GM21390 (cell line): ENCODE measurements at regions not wholly inside any gene's neighbourhood (a gene's known extent, or its start where the extent isn't known, plus 50 kb on each side); places are given as distances from the start of the nearest gene placed in this dataset.
"Not testable (repeated sequence)": the region's sequence is repeated elsewhere in the genome, so short reads cannot be mapped to it uniquely, and the experiment has no call there.

Experiments used
- ATAC-seq: cut with Tn5 transposase; IDR thresholded peaks from one replicate; pipeline ENCODE4 v1.9.1; 2021; ENCODE audit not compliant: unreplicated experiment

DNA sequence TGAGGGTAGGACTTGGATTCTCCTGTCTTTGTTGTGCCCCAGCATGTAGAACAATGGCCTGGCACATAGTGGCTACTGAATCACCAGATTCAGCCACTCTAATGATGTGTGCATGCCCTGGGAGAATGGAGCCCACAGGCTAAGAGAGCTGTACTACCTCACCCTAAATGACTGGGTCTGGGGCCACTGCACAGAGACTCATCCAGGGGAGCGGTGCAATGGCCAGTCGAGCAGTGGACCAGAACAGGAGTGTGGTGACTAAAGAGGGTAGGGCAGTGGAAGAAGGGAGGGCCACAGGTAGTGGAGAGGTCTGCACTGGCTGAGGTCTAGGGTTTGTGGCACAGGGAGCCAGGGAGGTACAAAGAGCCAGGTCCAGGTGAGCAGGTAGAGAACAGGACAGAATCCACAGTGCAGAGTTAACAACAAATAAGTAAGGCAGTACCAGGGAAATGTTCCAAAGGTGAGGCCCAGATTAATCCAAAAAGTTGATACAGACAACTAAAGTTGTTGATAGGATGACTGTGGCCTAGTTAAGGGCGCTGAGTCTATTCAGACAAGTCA lies 142.7 kb upstream of the ATP11B start:
- ATAC-seq: no peak

DNA sequence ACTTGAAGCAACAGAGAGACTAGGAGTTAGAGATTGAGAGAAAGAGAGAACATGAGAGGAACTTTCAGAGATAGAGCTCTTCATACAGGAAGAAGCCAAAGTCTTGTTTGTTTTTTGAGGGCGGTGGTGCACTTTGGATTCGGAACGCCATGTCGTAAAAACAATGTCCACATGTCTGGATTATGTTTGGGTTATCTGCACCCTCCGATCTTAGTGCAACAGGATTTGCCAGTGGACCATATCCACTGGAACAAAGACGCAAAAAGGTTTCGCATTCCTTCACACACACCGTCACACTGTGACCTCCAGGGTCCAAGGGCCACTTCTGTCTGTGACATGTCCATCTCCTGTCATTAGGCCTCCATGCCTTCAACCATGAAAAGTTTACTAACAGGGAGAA lies 141.8 kb upstream of the ATP11B start:
- no peak for ATAC-seq

DNA sequence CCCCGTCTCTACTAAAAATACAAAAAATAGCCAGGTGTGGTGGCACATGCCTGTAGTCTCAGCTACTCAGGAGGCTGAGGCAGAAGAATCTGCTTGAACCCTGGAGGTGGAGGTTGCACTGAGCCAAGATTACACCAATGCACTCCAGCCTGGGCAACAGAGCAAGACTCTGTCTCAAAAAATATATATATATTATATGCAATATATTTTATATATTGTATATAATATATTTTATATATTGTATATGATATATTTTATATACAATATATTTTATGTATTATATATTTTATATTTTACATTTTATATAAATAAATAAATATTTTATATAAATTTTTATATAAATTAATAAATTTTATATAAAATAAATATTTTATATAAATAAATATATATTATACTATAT lies 140.2 kb upstream of the ATP11B start:
- not testable (repeated sequence) for ATAC-seq

DNA sequence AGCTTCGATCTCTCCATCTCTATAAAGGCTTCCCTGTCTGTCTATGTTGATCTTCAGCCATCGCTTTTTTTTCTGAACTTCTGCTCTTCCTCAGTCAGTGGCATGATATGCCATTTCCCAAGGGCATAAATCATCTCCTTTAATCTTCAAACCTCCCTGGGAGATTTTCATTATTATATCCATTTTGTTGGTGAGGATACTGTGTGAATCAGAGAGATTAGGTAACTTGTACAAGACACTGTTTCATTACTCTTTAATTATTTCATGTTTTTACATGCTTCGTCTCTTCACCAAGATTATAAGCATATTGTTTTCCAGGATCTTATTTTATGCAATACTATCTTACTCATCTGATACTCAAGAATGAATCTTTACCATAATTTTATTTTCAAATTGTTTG lies 124.8 kb upstream of the ATP11B start:
- ATAC-seq: no peak

DNA sequence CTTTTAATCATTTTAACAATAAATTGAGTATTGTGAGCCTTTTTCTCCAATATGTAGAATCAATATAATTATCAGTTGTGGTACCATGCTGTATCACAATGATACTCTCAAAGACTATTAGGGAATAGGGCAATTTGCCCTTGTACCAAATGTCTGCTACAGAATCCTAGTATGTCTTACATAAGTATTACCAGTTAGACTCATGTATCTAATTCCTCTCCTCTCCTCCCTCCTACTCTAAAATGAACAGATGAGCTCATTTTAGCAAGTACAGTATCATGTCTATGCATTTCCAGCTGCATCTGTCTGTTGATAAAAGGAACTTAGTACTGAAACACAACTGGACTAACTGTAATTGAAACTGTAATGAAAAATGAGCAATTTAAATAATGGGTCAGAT lies 124.3 kb upstream of the ATP11B start:
- ATAC-seq: no peak

DNA sequence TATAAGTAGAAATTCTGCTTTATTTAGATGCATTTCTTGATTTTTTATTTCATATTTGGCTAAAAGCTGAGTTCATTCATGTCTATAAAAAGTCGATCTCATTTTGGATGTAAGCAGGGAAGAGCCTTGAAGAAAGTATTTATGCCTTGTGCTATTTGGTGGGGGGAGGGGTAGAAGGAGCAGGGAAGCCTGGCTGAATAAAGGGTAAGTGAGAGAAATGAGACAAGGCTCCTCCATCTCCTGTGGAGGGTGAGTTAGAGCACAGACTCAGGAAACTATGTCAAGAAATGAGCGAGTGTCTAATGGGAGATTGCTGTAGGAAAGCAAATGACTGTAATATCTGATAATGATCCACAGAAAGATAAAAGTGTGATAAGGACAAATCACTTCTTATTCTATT lies 121.8 kb upstream of the ATP11B start:
- ATAC-seq: no peak

DNA sequence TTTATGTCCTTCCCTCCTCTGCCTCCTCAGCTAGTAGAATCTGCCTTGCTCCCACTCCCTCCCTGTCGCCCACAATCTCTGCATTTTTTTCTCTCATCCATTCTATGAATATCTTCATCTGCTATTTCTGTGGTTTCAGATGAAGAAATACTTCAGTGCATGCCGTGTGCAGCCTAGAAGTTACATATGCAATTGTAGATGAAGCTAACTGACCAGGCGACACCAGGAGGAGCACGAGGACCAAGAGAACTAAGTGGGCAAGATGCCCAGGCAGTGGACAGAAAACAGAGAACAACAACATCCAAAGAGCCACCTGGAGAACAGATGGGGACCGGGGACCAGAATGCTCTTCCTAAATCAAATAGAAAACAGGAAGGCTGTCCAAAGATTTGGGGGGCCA lies 121.4 kb upstream of the ATP11B start:
- no peak for ATAC-seq

DNA sequence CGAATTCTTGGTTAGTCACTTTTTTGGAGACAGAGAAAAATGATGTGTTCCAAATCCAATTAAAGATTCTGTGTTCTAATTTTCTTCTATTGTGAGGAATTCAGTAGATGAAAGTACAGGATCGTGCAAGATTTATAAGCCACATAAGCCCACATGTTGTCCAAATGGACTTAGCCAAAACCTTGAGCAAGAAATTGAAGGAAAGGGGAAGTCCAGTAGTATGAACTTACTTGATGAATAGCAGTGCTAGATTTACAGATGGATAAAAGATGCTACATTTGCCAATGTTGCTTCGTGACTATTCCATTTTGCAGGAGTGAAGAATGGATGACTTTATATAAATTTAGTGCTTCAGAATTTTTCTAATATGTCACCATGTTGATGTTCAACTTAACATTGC lies 120.0 kb upstream of the ATP11B start:
- ATAC-seq: no peak

DNA sequence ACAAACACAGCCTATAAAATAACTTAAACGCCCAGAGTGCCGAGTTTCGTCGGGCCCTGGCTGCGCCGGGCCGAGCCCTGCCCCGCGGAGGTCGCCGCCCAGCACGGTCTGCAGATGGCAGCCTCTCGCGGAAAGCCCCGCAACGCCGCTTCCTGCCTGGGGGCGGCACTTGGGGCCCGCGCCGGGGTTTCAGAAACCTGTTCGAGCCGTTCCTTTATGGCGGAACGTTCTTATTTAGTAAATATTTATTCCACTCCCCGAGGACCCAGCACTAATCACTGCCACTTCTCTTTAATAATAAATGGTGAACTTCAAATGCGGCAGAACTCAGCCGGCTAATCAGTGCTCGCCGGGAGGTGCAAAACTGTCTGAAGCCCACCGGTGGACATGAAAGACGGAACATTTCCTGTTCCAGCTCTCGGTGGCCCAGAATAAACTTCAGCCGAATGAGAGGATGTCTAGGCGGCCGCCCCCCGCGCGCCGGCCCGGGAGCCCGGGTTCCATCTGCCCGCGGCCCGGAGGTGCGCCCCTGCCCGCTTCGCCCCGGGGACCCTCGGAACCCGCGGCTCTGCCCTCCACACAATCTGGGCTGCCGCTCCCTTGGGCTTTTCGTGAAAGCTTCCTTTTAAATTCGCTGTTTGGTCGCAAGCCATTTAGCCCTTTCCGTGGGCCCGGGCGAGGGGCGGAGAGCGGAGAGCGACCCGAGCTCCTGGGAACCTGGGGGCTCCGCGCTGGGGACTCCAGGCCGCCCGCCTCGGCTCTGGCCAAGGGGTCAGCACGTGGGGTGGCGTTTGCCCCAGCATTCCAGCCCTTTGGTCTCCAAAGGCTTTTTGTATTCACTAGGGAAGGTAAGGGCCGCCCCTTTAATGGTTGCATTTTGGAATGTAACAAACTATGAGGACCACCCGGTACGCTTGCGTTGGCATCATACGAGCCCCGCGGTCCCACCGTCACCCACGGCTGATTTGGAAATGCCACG lies 110.8 kb upstream of the ATP11B start:
- peak; percentile 80 for ATAC-seq

DNA sequence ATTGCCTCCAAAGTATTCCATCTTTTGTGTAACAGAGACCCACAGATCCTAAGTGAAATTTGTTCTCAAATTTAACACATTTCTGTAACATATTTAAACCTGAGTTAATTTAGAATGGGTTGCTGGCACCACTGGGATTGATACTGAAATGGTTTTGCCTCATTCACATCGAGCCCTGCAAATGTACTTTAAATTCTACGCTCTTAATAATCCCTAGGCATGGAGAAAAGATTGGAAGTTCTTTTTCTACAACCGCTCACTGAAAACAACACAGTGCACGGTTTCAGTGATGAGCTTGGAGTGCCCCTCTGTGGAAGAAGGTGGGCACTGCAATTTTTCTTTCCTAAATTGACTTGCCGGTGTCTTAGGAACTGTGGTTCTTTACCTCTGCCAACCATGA lies 109.9 kb upstream of the ATP11B start:
- peak; percentile 75 for ATAC-seq

DNA sequence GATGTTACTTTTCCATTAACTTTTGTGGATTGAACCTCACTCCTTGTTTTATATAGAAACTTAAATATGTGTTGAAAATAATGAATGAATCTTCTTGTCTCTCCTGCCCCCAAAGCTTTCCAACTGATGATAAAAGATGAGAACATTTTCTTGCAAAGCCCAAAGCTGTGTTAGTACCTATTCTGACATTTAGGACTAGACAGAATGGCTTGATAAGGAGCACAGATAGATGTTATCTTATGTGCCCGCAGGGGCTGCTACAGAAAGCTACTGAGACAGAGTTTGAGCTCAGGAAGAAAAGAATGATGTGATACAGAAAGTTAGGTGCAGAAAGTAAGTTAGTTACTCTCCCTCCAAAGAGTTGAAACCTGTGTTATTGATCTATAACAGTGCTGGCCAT lies 109.4 kb upstream of the ATP11B start:
- peak; percentile 15 for ATAC-seq

DNA sequence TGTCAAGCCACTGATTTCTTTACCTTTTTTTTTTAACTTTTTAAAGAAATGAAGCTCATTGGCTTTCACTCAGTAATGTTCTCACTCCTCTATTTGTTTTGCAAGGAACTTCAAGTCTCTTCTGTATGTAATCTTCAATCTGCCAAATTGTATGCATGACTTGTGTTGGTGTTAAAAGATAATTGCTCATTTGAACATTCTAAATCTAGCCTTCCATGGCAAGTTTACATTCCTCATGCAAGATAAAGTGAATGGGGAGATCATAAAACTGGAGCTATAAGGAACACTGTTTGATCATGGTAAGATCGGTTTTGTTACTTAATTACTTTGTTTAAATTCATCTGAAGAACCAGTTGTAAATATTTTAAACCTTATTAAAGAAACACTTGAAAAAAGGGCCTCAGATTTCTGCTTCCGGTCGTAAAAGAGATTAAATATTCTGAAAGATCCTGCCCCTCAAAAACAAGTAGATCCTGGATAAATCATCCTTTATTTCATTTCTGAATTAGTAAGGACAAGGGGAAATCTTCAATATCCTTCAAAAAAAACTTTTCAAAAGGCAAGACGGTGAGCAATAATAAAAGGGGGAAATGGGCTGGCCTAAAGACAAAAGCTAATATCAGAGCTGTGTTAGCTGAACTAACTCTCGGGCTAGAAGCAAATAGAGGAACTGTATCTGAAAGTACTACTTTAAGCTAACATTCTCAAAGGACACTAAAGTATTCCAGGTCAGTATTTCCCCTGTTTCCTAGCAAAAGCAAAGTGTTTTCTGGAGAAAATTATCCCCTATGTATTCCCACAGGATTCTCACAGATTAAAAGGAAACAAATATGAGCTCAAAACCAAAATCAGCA lies 107.0 kb upstream of the ATP11B start:
- ATAC-seq: no peak

DNA sequence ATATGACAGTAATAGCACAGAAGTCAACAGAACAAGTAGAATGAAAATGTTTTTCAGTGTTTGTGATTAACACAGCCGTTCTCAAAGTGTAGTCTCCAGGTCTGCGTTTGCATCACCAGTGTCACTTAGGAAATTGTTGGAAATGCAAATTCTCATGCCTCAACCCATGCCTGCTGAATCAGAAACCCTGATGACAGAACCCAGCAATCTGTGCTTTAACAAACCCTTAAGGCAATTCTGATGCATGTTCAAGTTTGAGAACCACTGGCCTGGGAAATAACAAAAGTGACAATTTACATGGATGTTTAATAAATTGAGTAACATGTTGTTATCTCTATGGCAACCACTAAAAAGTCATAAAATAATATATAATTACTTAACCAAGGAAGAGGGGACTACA lies 103.1 kb upstream of the ATP11B start:
- ATAC-seq: no peak

DNA sequence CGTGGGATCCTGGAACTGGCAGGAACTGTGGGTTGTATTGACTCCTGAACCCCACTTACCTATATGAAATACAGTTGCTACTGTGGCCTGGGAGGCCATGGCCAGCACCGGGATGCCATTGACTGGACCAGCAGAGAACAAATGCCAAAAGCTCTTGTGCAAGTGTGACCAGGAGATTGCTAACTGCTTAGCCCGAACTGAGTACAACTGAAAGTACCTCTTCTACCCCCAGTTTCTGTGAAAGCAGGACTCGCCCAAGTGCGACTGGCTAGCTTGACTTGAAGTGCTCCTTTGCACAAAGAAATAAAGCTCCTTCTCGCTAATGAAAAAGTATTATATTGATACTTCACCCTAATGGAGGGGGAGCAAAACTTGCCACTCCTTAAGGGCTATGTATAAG lies 101.3 kb upstream of the ATP11B start:
- ATAC-seq: peak; percentile 90

DNA sequence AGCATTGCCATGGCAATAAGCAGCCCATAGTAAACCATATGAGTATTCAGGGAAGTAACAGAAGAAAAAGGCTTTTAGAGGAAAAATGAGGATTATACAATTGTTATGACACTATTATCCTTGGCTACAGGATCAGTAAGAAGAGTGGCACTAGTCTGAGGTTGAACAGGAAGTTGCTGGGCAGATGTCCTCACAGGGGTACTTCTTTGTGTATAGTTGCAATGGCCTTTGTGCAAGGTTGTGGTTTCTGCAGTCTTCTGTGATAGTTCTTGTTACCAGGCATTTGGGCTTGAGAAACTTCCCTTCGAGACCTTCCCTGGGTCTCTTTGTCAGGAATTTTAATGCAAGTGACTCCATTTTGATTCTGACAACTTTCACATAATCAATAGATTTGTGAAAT lies 100.6 kb upstream of the ATP11B start:
- peak; percentile 26 for ATAC-seq

DNA sequence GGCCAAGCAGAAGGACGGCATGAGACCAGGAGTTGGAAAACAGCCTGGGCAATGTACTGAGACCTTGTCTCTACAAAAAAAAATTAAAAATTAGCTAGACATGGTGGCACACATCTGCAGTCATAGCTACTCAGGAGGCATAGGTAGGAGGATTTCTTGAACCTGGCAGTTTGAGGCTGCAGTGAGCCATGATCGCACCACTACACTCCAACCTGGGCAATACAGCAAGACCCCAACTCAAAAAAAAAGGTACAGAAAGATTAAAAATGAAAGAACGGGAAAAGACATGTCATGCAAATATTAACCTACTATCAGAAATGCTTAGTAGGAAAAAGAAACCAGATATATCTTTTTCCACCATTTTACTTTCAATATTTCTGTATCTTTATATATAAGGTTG lies 99.6 kb upstream of the ATP11B start:
- ATAC-seq: no peak

DNA sequence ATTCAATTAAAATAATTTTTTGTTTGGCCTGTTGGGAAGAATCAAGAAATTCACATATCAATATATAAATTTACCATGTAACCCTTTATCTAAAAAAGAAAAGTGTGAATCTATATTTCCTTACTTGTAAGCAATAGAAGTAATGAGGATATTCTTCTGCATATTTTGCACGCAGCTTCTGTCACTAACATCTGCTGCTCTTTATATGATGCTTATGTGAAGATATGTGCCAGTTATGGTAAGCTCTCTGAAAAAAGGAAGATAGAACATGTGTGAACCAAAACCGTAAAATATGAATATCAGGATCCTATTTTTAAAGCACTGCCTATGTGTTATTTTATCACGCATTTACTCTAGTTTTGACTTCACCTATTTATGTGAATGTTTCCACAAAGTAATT lies 96.4 kb upstream of the ATP11B start:
- ATAC-seq: no peak

DNA sequence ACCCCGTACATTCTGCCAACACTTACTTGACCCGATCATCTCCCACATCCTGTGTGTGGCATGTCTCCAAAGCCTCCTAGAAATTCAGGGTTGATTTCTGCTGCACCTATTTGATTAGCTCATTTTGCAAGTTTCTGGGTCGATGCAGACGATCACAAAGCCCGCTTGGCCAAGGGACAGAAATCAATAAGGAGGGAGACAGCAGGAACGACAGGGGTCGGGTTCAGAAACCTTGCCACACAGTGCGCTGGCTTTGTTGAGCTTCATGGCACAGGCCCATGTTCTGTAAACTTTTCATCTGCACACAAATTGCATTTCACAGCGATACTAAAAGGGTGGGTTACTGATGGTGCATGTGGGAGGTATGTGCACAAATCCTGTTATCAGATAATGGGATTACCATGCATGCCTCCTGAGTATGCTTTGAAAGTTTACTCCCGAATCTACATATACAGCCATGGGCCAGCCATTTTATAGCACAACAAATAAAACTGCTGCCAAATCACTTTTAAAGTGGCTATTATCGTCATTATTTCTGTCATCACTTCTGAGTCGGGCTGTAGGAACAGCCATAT lies 95.9 kb upstream of the ATP11B start:
- ATAC-seq: no peak

DNA sequence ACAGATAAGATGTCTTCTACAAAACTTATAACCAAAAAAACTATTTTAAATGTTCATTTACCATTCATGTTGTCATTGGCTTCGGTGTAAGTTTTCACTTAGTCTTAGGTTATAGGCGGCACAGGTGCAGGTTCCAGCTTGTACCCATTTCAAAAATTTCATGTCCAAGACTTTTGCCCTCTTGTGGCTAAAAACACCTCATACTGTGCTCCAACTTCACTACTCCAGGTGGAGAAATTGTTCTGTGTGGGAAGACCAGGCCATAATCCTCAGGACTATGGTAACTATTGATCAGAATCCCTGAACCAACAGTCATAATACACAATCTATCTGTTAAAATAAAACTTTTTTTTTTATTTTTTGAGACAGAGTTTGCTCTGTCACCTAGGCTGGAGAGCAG lies 95.2 kb upstream of the ATP11B start:
- no peak for ATAC-seq

DNA sequence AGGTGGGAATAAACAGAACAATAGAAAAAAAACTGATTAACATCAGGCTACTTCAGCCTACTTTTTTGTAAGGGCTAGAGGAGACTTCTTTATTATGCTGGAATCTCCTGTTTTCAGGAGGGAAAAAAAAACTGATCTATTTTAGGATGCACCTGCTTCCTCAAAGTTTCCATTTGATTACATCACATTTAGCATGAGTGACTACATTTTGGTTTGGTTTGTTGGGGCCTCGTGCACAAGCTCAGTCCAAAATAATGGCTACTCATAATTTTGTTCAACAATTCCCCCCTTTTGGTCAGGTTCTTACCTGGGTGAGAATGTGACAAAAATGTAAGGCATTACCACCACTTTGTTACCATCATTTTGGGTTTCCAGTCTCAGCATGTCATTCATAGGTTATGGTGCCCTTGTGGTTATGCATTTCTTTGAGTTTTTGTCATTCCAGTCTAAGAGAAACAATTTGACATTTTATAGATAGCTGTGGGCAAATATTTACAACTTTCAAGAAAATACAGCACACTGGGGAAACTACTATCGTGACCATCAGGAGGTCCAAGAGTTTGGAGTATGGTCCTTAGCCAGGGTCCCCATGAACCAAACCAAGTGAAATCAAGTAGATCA lies 93.6 kb upstream of the ATP11B start:
- no peak for ATAC-seq

DNA sequence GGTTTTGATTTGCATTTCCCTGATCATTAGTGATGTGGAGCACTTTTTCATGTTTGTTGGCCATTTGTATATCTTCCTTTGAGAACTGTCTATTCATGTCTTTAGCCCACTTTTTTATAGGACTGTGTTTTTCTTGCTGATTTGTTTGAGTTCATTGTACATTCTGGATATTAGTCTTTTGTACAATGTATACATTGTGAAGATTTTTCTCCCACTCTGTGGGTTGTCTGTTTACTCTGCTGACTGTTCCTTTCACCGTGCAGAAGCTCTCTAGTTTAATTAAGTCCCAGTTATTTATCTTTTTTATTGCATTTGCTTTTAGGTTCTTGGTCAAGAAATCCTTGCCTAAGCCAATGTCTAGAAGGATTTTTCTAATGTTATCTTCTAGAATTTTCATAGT lies 91.1 kb upstream of the ATP11B start:
- ATAC-seq: no peak
